ENCODE measurements at regions not wholly inside any gene's neighbourhood (a gene's known extent, or its start where the extent isn't known, plus 50 kb on each side); places are given as distances from the start of the nearest gene placed in this dataset.

DNA sequence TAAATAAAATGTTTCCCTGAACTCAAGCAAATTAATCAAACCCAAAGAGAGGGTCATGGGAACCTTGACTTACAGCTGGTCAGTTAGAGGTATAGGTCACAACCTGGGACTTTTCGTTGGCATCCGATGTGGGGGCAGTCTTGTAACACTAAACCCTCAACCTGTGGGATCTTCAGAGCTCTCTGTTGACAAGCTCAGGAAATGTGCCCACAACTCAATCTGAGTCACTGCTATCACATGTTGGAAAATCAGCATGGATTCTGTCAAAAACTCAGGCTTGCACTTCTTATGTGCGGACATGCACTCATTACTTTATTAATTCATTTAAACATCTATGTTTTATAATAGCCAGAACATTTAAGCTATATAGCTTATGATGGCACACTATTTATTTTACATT, 424.6 kb upstream of the SORCS1 start:
- Histone ChIP-seq H3K27me3 (ENCODE audit: insufficient read depth, low read length) (no peaks in the 10 kb centered on the region), H4K8ac (replicated peaks; ENCODE audit: insufficient read length, low read depth, low read length) (no peak overlapping the region), H3K23ac (ENCODE audit: insufficient read length, low read depth, low read length) (no peak overlapping the region), H2AK5ac (ENCODE audit: insufficient read length, low read length) (no peak overlapping the region), H2BK120ac (ENCODE audit: low read depth, low read length, poor library complexity, severe bottlenecking) (no peak overlapping the region), H3K56ac (ENCODE audit: insufficient read length, low read depth, low read length) (no peak overlapping the region), H3T11ph (ENCODE audit: low read length) (no peak overlapping the region), H4K91ac (ENCODE audit: insufficient read length, low read depth, low read length) (no peak overlapping the region), H2BK12ac (ENCODE audit: insufficient read length, low read depth, low read length) (no peak overlapping the region), H3K23me2 (ENCODE audit: insufficient read length, low read depth, low read length, poor library complexity, severe bottlenecking) (no peaks in the 10 kb centered on the region), H3K79me1 (ENCODE audit: insufficient read depth, low read depth, low read length, poor library complexity, severe bottlenecking) (no peaks in the 10 kb centered on the region), H2BK20ac (ENCODE audit: low read depth, low read length, poor library complexity, severe bottlenecking) (no peak overlapping the region), H3K4me1 (ENCODE audit: insufficient read depth, low read length) (no peaks in the 10 kb centered on the region; the same call in 1 of the 2 replicates), H3K4ac (ENCODE audit: low read depth, low read length) (no peak overlapping the region), H2AFZ (ENCODE audit: low read length) (no peak overlapping the region), H3K27ac (ENCODE audit: insufficient read length, low read depth, low read length) (no peak overlapping the region), H2BK5ac (ENCODE audit: insufficient read length, low read length) (no peak overlapping the region), H3K79me2 (ENCODE audit: insufficient read depth, low read length) (no peaks in the 10 kb centered on the region), H4K5ac (ENCODE audit: insufficient read length, low read depth, low read length) (no peak overlapping the region), H3K18ac (ENCODE audit: insufficient read length, low read depth, low read length) (no peak overlapping the region), H3K4me2 (ENCODE audit: insufficient read depth, insufficient read length, low read length) (no peak overlapping the region), H3K9ac (ENCODE audit: extremely low read depth, insufficient read length, low read length) (no peak overlapping the region), H3K9me3 (ENCODE audit: control insufficient read depth, low read depth, low read length) (no peaks in the 10 kb centered on the region), H3K14ac (ENCODE audit: insufficient read depth, low read length) (no peak overlapping the region), H4K20me1 (ENCODE audit: control insufficient read depth, insufficient read depth, insufficient read length) (no peaks in the 10 kb centered on the region), H2BK15ac (ENCODE audit: low read depth, low read length) (no peak overlapping the region)
- H3K36me3 Mint-ChIP-seq (ENCODE audit: insufficient read depth in 1 of 3, low read depth in 3 of 3) = peaks cover 15 to 35% (median 22%) of the 10 kb centered on the region in 3 experiments; a peak in 6 of 7 replicates
- WGBS (ENCODE audit: extremely low coverage, insufficient read length, low lambda C conversion rate) = no CpG with 5 or more reads among the region's 3 CpGs
- H3K4me1 Mint-ChIP-seq = peaks cover 15 to 20% of the 10 kb centered on the region in 2 experiments
- DNase-seq = no peak
- H3K27ac Mint-ChIP-seq = no peak overlapping the region
- H3K9me3 Mint-ChIP-seq = peaks cover 25 to 26% of the 10 kb centered on the region in 2 experiments
- H3K27me3 Mint-ChIP-seq (ENCODE audit: low read depth) = no peaks in the 10 kb centered on the region
- TF ChIP-seq CTCF (conservative IDR thresholded peaks at IDR 0.05) = no peak
- H3K4me3 Mint-ChIP-seq = no peak overlapping the region

All from H9 (cell line).